Liver (tissue), 8 donors: ENCODE measurements at regions not wholly inside any gene's neighbourhood (a gene's known extent, or its start where the extent isn't known, plus 50 kb on each side); places are given as distances from the start of the nearest gene placed in this dataset.

Source experiments
- DNase-seq: peaks from one replicate; pipeline ENCODE4 v3.0.0-alpha.2; 2017; ENCODE audit warnings: low spot score
- H3K27ac ChIP-seq, 2 donors: one replicate each; pipeline ENCODE4 v1.7.0; 2013; ENCODE audit warnings: inconsistent platforms in 2 of 2, low read length in 2 of 2, control low read depth in 1 of 2, low read depth in 1 of 2, mild to moderate bottlenecking in 1 of 2
- H3K27me3 ChIP-seq, 4 donors: one replicate each; pipeline versions ENCODE4 v1.6.1 to v1.7.0; 2013; ENCODE audit warnings: low read length in 3 of 4, inconsistent platforms in 1 of 4, mild to moderate bottlenecking in 1 of 4, moderate library complexity in 1 of 4; ENCODE audit not compliant: control insufficient read depth in 4 of 4, insufficient read depth in 4 of 4
- H3K36me3 ChIP-seq, 4 donors: one replicate each; pipeline versions ENCODE4 v1.6.1 to v1.7.0; 2013; ENCODE audit warnings: low read length in 3 of 4, mild to moderate bottlenecking in 3 of 4, low read depth in 1 of 4, moderate library complexity in 1 of 4; ENCODE audit not compliant: control insufficient read depth in 4 of 4, insufficient read depth in 3 of 4
- H3K4me1 ChIP-seq, 4 donors: one replicate each; pipeline versions ENCODE4 v1.6.1 to v1.7.0; 2013; ENCODE audit warnings: low read length in 3 of 4, mild to moderate bottlenecking in 3 of 4, moderate library complexity in 1 of 4; ENCODE audit not compliant: control insufficient read depth in 4 of 4, insufficient read depth in 4 of 4
- H3K4me3 ChIP-seq, 3 donors: one replicate each; pipeline versions ENCODE4 v1.6.1 to v1.7.0; 2013; ENCODE audit warnings: low read length in 3 of 3, control low read depth in 1 of 3, low read depth in 1 of 3, mild to moderate bottlenecking in 1 of 3
- H3K9ac ChIP-seq, 2 donors: one replicate each; pipeline ENCODE4 v1.7.0; 2013; ENCODE audit warnings: low read length in 2 of 2, mild to moderate bottlenecking in 2 of 2, moderate library complexity in 2 of 2, control low read depth in 1 of 2, low read depth in 1 of 2
- H3K9me3 ChIP-seq, 4 donors: one replicate each; pipeline versions ENCODE4 v1.6.1 to v1.7.0; 2013; ENCODE audit warnings: low read length in 3 of 4; ENCODE audit not compliant: control insufficient read depth in 4 of 4
- ATF3 ChIP-seq: IDR thresholded peaks from 2 replicates; pipeline ENCODE4 v1.6.1; 2016; ENCODE audit warnings: antibody characterized with exemption
- CTCF ChIP-seq: fragments of 150-350 bp; IDR thresholded peaks from 2 replicates; pipeline ENCODE4 v1.5.1; 2017; ENCODE audit warnings: improper control_type of control experiment, low read depth, low read length; ENCODE audit not compliant: missing input control
- EGR1 ChIP-seq, 2 donors: IDR thresholded peaks; 2 replicates each; pipeline ENCODE4 v1.6.1; 2016 to 2018; ENCODE audit warnings: antibody characterized with exemption in 2 of 2, low read depth in 2 of 2
- FOXA1 ChIP-seq: IDR thresholded peaks from 2 replicates; pipeline ENCODE4 v1.6.1; 2016; ENCODE audit warnings: antibody characterized with exemption
- FOXA2 ChIP-seq: IDR thresholded peaks from 2 replicates; pipeline ENCODE4 v1.6.1; 2016; ENCODE audit warnings: antibody characterized with exemption
- GABPA ChIP-seq, 2 donors: IDR thresholded peaks in 1 of 2; conservative IDR thresholded peaks in 1 of 2; 2 replicates each; pipeline ENCODE4 v1.6.1; 2016; ENCODE audit warnings: antibody characterized with exemption in 2 of 2, mild to moderate bottlenecking in 1 of 2, moderate library complexity in 1 of 2
- HNF4A ChIP-seq, 2 donors: conservative IDR thresholded peaks; 2 replicates each; pipeline ENCODE4 v1.6.1; 2016; ENCODE audit warnings: antibody characterized with exemption in 2 of 2, mild to moderate bottlenecking in 2 of 2
- HNF4G ChIP-seq: IDR thresholded peaks from 2 replicates; pipeline ENCODE4 v1.6.1; 2016; ENCODE audit warnings: antibody characterized with exemption
- JUND ChIP-seq, 2 donors: IDR thresholded peaks; 2 replicates each; pipeline ENCODE4 v1.6.1; 2016; ENCODE audit warnings: antibody characterized with exemption in 2 of 2
- MAX ChIP-seq: IDR thresholded peaks from 2 replicates; pipeline ENCODE4 v1.6.1; 2016; ENCODE audit warnings: antibody characterized with exemption
- NR2F2 ChIP-seq: IDR thresholded peaks from 2 replicates; pipeline ENCODE4 v1.6.1; 2016; ENCODE audit warnings: antibody characterized with exemption
- RAD21 ChIP-seq, 2 donors: IDR thresholded peaks; 2 replicates each; pipeline ENCODE4 v1.6.1; 2016; ENCODE audit warnings: antibody characterized with exemption in 2 of 2, mild to moderate bottlenecking in 2 of 2
- REST ChIP-seq: IDR thresholded peaks from 2 replicates; pipeline ENCODE4 v1.6.1; 2016; ENCODE audit warnings: antibody characterized with exemption, mild to moderate bottlenecking
- RXRA ChIP-seq, 2 donors: IDR thresholded peaks; 2 replicates each; pipeline ENCODE4 v1.6.1; 2017 to 2018; ENCODE audit warnings: antibody characterized with exemption in 2 of 2, mild to moderate bottlenecking in 1 of 2
- SP1 ChIP-seq: IDR thresholded peaks from 2 replicates; pipeline ENCODE4 v1.6.1; 2018; ENCODE audit warnings: antibody characterized with exemption, mild to moderate bottlenecking
- TAF1 ChIP-seq: conservative IDR thresholded peaks from 2 replicates; pipeline ENCODE4 v1.6.1; 2016; ENCODE audit warnings: antibody characterized with exemption, mild to moderate bottlenecking
- YY1 ChIP-seq: IDR thresholded peaks from 2 replicates; pipeline ENCODE4 v1.6.1; 2016; ENCODE audit warnings: antibody characterized with exemption, mild to moderate bottlenecking
- ZBTB33 ChIP-seq: IDR thresholded peaks from 2 replicates; pipeline ENCODE4 v1.6.1; 2016; ENCODE audit warnings: antibody characterized with exemption
- WGBS: extraction: QIAGEN DNeasy Blood & Tissue Kit; methylation state at CpG from one replicate; pipeline ENCODE4 v1.1.7; 2013; 5-methylcytosine and 5-hydroxymethylcytosine counted together
- donor health status: healthy.
- donor health status: healthy.
- donor health status: healthy.
- donor health status: healthy.
- donor health status: healthy.

- 87% methylated on average over 3 of the region's 3 CpGs for WGBS
- TF ChIP-seq RAD21 (IDR thresholded peaks at IDR 0.05) (no peak), FOXA2 (no peak), MAX (no peak), NR2F2 (no peak), RXRA (IDR thresholded peaks at IDR 0.05) (no peak), HNF4A (conservative IDR thresholded peaks at IDR 0.05) (no peak), HNF4G (no peak), EGR1 (IDR thresholded peaks at IDR 0.05; ENCODE audit: low read depth in 2 of 2) (no peak), GABPA (IDR thresholded peaks at IDR 0.05 in 1 of 2, conservative IDR thresholded peaks at IDR 0.05 in 1 of 2) (no peak), FOXA1 (no peak), YY1 (no peak), SP1 (no peak), TAF1 (no peak), REST (no peak), ATF3 (no peak), ZBTB33 (no peak), JUND (IDR thresholded peaks at IDR 0.05) (no peak), CTCF (no peak)
- no peak overlapping the region for H3K27ac ChIP-seq
Measured at GRCh38 chr2:402721-403120, 114.8 kb upstream of the ALKAL2 start.

GRCh38 chr2:402206-402605 lies 114.3 kb upstream of the ALKAL2 start:
- no peaks in the 10 kb centered on the region for H3K9me3 ChIP-seq
- WGBS: 83% methylated on average over 3 of the region's 3 CpGs
- TF ChIP-seq REST (no peak), HNF4A (conservative IDR thresholded peaks at IDR 0.05) (no peak), EGR1 (IDR thresholded peaks at IDR 0.05; ENCODE audit: low read depth in 2 of 2) (no peak), ZBTB33 (no peak), ATF3 (no peak), FOXA2 (no peak), RAD21 (IDR thresholded peaks at IDR 0.05) (no peak), GABPA (IDR thresholded peaks at IDR 0.05 in 1 of 2, conservative IDR thresholded peaks at IDR 0.05 in 1 of 2) (no peak), HNF4G (no peak)

More at GRCh38 chr2:402721-403120, 114.8 kb upstream of the ALKAL2 start:
- Histone ChIP-seq H3K4me1 (no peaks in the 10 kb centered on the region), H3K9ac (no peak overlapping the region), H3K36me3 (no peaks in the 10 kb centered on the region), H3K9me3 (no peaks in the 10 kb centered on the region), H3K27me3 (peaks cover 0 to 3% (median 0%) of the 10 kb centered on the region in 4 donors), H3K4me3 (no peak overlapping the region)
- DNase-seq: no peak

More at GRCh38 chr2:402206-402605, 114.3 kb upstream of the ALKAL2 start:
- Histone ChIP-seq H3K4me1 (no peaks in the 10 kb centered on the region), H3K9ac (no peak overlapping the region), H3K27ac (no peak overlapping the region), H3K27me3 (peaks cover 0 to 3% (median 0%) of the 10 kb centered on the region in 4 donors), H3K36me3 (no peaks in the 10 kb centered on the region), H3K4me3 (no peak overlapping the region)
- DNase-seq: no peak
